Keratinocyte (primary cell): ENCODE measurements at regions not wholly inside any gene's neighbourhood (a gene's known extent, or its start where the extent isn't known, plus 50 kb on each side); places are given as distances from the start of the nearest gene placed in this dataset.

Source experiments
- CTCF ChIP-seq, 3 experiments: IDR thresholded peaks in 1 of 3; conservative IDR thresholded peaks in 1 of 3; optimal IDR thresholded peaks in 1 of 3; 2 replicates in 2 of 3; 3 replicates in 1 of 3; pipeline versions ENCODE3 to v1.5.1; 2011; ENCODE audit warnings: low read length in 3 of 3, mild to moderate bottlenecking in 3 of 3, moderate library complexity in 2 of 3, control low read depth in 1 of 3, inconsistent platforms in 1 of 3; ENCODE audit not compliant: insufficient read depth in 2 of 3; ENCODE audit errors: extremely low read depth in 1 of 3
- EZH2 ChIP-seq: IDR thresholded peaks from one replicate; pipeline ENCODE4 v1.6.1; 2012; ENCODE audit warnings: inconsistent platforms, mild to moderate bottlenecking, low read length, moderate library complexity

GRCh38 chr10:16367621-16368292 lies 69.1 kb upstream of the PTER start:
- TF ChIP-seq CTCF (optimal IDR thresholded peaks at IDR 0.05 in 1 of 3, IDR thresholded peaks at IDR 0.05 in 1 of 3, conservative IDR thresholded peaks at IDR 0.05 in 1 of 3; ENCODE audit: extremely low read depth in 1 of 3, insufficient read depth in 2 of 3, low read length in 3 of 3) = no peak
- no peak for TF ChIP-seq EZH2
